GM18951 (cell line): ENCODE measurements at regions not wholly inside any gene's neighbourhood (a gene's known extent, or its start where the extent isn't known, plus 50 kb on each side); places are given as distances from the start of the nearest gene placed in this dataset.

ENCODE experiments used
- POLR2A ChIP-seq: IDR thresholded peaks from 4 replicates; pipeline ENCODE4 v1.6.1; 2011; ENCODE audit warnings: mild to moderate bottlenecking; ENCODE audit not compliant: insufficient read length, insufficient read depth; ENCODE audit errors: extremely low read depth
- in situ Hi-C: fragments of 300-500 bp; cut with MboI; formaldehyde crosslinking; loops from one replicate; pipeline ENCODE4 v1.12.0; 2022; ENCODE audit warnings: low sequenced_read_pairs, mixed read lengths, inconsistent platforms; ENCODE audit not compliant: unreplicated experiment

DNA sequence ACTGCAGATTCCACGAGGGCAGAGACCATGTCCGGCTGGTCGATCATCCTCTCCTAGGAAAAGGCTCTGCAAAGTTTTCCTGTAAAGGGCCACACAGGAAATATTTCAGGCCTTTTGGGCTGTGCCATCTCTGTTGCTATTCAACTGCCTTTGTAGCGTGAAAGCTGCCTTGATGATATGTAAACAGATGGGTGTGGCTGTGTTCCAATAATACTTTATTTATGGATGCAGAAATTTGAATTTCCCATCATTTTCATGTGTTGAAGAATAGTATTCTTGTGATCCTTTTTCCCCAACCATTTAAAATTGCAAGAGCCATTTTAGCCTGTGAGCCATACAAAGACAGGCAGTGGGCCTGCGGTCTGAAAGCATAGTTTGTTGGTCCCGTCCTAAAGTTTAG is 950.7 kb upstream of the RBFOX1 start:
- TF ChIP-seq POLR2A: no peak
- in situ Hi-C loops: no loop called here

DNA sequence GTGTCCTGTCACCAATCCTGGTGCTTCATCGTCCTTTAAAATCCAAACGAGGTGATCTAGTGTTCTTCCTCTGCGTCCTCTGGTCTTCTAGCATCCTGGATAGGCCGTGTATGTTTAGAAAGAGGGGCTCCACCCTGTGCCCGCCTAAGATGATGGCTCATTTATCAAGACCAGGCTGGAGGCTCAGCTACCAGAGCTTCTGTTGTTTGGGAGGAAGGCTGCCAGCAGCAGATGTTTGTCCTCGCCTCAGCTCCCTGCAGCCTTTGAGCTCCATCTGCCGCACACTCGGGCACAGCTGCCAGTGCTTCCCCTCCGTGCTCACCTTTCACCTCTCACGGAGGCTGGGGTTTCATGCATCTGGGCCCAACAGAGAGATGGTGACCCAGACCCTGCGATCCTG is 954.7 kb upstream of the RBFOX1 start:
- no peak for TF ChIP-seq POLR2A
- in situ Hi-C loops: no loop called here

DNA sequence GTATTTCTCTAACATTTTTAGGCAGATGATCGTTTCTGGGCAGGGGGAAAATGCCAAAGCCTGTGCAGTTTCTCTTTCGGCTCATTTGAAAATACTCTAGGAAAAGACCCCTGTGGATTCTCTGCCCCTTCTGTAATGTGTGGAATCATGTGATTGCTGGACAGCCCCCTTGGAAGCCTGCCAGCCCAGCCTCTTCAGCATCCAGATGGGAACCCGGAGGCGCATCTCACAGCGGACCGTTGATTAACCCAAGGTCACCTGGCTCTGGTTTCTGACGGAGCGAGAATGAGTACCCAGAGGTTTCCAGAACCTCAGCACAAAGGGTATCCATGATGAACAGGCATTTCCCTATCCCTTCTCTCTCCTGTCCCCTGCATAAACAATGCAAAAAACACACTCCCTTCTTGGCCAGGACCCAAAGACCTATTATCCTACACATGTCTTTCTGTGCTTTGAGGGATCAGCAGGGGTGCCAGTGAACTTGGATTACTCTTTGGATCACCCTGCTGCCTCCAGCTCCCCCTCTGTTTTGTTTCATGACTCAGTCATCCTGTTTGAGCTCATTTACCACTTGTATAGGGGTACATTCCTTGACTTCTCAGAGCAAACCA is 957.1 kb upstream of the RBFOX1 start:
- in situ Hi-C loops: no loop called here
- no peak for TF ChIP-seq POLR2A

- no peak for TF ChIP-seq POLR2A
- in situ Hi-C loops: no loop called here
Measured at GRCh38 chr16:6374821-6375220, 957.8 kb upstream of the RBFOX1 start.

GRCh38 chr16:6364846-6365245 is 967.8 kb upstream of the RBFOX1 start:
- in situ Hi-C loops: no loop called here

GRCh38 chr16:6363896-6364607 is 968.6 kb upstream of the RBFOX1 start:
- in situ Hi-C loops: no loop called here
- TF ChIP-seq POLR2A: no peak

More at GRCh38 chr16:6364846-6365245, 967.8 kb upstream of the RBFOX1 start:
- TF ChIP-seq POLR2A: no peak

DNA sequence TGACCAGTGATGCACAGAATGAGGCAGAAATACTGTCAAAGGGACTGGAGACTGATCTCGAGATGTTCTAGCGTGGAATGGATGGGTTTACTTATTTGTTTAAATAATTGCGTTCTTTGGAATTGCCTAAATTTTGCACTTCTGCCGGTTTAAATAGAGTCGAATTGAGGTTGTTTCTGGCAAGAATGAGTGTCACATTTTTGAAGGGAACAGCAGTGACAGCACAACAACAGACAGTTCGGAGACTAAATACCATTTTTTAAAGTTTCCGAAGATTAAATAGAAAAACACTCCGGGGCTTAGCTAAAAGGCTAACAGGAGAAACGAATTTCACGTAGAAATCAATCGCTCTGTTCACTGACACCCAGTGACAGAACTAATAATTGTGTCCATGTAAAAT is 969.2 kb upstream of the RBFOX1 start:
- in situ Hi-C loops: no loop called here
- no peak for TF ChIP-seq POLR2A

GRCh38 chr16:6362321-6362720 is 970.3 kb upstream of the RBFOX1 start:
- in situ Hi-C loops: no loop called here
- no peak for TF ChIP-seq POLR2A

GRCh38 chr16:6360641-6361040 is 972.0 kb upstream of the RBFOX1 start:
- in situ Hi-C loops: no loop called here
- TF ChIP-seq POLR2A: no peak

DNA sequence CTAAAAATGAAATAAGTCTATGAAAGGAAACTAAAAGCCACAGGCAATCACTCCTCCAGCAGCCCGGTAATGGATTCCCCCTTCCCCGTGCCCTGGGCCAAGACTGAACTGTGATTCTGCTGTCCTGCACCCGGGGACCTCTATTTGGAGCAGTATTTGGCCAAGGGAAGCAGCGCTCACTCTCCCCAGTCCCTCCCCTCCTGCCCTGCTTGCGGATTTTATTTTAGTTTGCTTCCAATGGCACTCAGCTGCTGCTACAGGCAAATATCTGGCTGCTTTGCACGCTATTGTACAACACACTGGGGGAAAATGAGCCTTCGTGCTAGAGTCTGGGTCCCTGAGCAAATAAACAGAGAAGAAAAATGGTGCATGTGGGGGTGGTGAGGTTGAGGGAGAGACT is 975.7 kb upstream of the RBFOX1 start:
- in situ Hi-C loops: no loop called here
- TF ChIP-seq POLR2A: no peak

- in situ Hi-C loops: no loop called here
- TF ChIP-seq POLR2A: no peak
Measured at GRCh38 chr16:6349725-6350124, 982.9 kb upstream of the RBFOX1 start.

- in situ Hi-C loops: no loop called here
- no peak for TF ChIP-seq POLR2A
Measured at GRCh38 chr16:6345090-6345489, 987.6 kb upstream of the RBFOX1 start.

- in situ Hi-C loops: no loop called here
- TF ChIP-seq POLR2A: no peak
Measured at GRCh38 chr16:6343157-6343556, 989.5 kb upstream of the RBFOX1 start.

GRCh38 chr16:6341981-6342380 is 990.7 kb upstream of the RBFOX1 start:
- TF ChIP-seq POLR2A: no peak
- in situ Hi-C loops: no loop called here
